ENCODE measurements at regions not wholly inside any gene's neighbourhood (a gene's known extent, or its start where the extent isn't known, plus 50 kb on each side); places are given as distances from the start of the nearest gene placed in this dataset.

- peaks cover 0 to 3% (median 0%) of the 10 kb centered on the region in 3 donors for H3K4me1 ChIP-seq (ENCODE audit: control insufficient read depth in 2 of 3, insufficient read depth in 2 of 3, low read depth in 1 of 3, low read length in 3 of 3)
- H3K4me3 ChIP-seq (ENCODE audit: low read length in 3 of 3): no peak overlapping the region
- intact Hi-C loops (cut with DNase I): no loop called here
- no peak for DNase-seq
- H3K36me3 ChIP-seq (ENCODE audit: control insufficient read depth in 2 of 3, insufficient read depth in 3 of 3, low read length in 3 of 3): no peaks in the 10 kb centered on the region
- H3K9ac ChIP-seq (ENCODE audit: low read length in 3 of 3): no peak overlapping the region
- no peak for FAIRE-seq
- no peak for TF ChIP-seq CTCF (IDR thresholded peaks at IDR 0.05; ENCODE audit: borderline replicate concordance, extremely low read depth, insufficient read depth)
- no peak overlapping the region for H3K27ac ChIP-seq (ENCODE audit: low read depth in 2 of 2, low read length in 2 of 2)
- no peaks in the 10 kb centered on the region for H3K9me3 ChIP-seq (ENCODE audit: control insufficient read depth in 2 of 3, insufficient read depth in 1 of 3, low read length in 3 of 3)
- H3K27me3 ChIP-seq (ENCODE audit: control insufficient read depth, insufficient read depth, low read length): no peaks in the 10 kb centered on the region
Observed at GRCh38 chr14:104442107-104442551, 137.4 kb upstream of the C14orf180 start.

GRCh38 chr14:104442631-104443390 lies 136.8 kb upstream of the C14orf180 start:
- H3K4me3 ChIP-seq (ENCODE audit: low read length in 3 of 3): no peak overlapping the region
- H3K9me3 ChIP-seq (ENCODE audit: control insufficient read depth in 2 of 3, insufficient read depth in 1 of 3, low read length in 3 of 3): no peaks in the 10 kb centered on the region
- H3K36me3 ChIP-seq (ENCODE audit: control insufficient read depth in 2 of 3, insufficient read depth in 3 of 3, low read length in 3 of 3): no peaks in the 10 kb centered on the region
- intact Hi-C loops (cut with DNase I): no loop called here
- no peak for TF ChIP-seq CTCF (IDR thresholded peaks at IDR 0.05; ENCODE audit: borderline replicate concordance, extremely low read depth, insufficient read depth)
- no peak overlapping the region for H3K27ac ChIP-seq (ENCODE audit: low read depth in 2 of 2, low read length in 2 of 2)
- no peak overlapping the region for H3K9ac ChIP-seq (ENCODE audit: low read length in 3 of 3)
- FAIRE-seq: no peak
- DNase-seq: no peak
- no peaks in the 10 kb centered on the region for H3K27me3 ChIP-seq (ENCODE audit: control insufficient read depth, insufficient read depth, low read length)
- no peaks in the 10 kb centered on the region for H3K4me1 ChIP-seq (ENCODE audit: control insufficient read depth in 2 of 3, insufficient read depth in 2 of 3, low read depth in 1 of 3, low read length in 3 of 3)

GRCh38 chr14:104443391-104444158 lies 136.0 kb upstream of the C14orf180 start:
- Histone ChIP-seq H3K4me1 (ENCODE audit: control insufficient read depth in 2 of 3, insufficient read depth in 2 of 3, low read depth in 1 of 3, low read length in 3 of 3) (no peaks in the 10 kb centered on the region), H3K9me3 (ENCODE audit: control insufficient read depth in 2 of 3, insufficient read depth in 1 of 3, low read length in 3 of 3) (peaks cover 0 to 6% (median 0%) of the 10 kb centered on the region in 3 donors), H3K9ac (ENCODE audit: low read length in 3 of 3) (no peak overlapping the region), H3K27me3 (ENCODE audit: control insufficient read depth, insufficient read depth, low read length) (no peaks in the 10 kb centered on the region), H3K27ac (ENCODE audit: low read depth in 2 of 2, low read length in 2 of 2) (no peak overlapping the region), H3K4me3 (ENCODE audit: low read length in 3 of 3) (no peak overlapping the region), H3K36me3 (ENCODE audit: control insufficient read depth in 2 of 3, insufficient read depth in 3 of 3, low read length in 3 of 3) (no peaks in the 10 kb centered on the region)
- DNase-seq (no peak), FAIRE-seq (no peak)
- intact Hi-C loops (cut with DNase I): no loop called here
- TF ChIP-seq CTCF (IDR thresholded peaks at IDR 0.05; ENCODE audit: borderline replicate concordance, extremely low read depth, insufficient read depth): no peak
